Liver (tissue), 8 donors: ENCODE measurements at regions not wholly inside any gene's neighbourhood (a gene's known extent, or its start where the extent isn't known, plus 50 kb on each side); places are given as distances from the start of the nearest gene placed in this dataset.

Experiments
- DNase-seq: peaks from one replicate; pipeline ENCODE4 v3.0.0-alpha.2; 2017; ENCODE audit warnings: low spot score
- H3K27ac ChIP-seq, 2 donors: one replicate each; pipeline ENCODE4 v1.7.0; 2013; ENCODE audit warnings: inconsistent platforms in 2 of 2, low read length in 2 of 2, control low read depth in 1 of 2, low read depth in 1 of 2, mild to moderate bottlenecking in 1 of 2
- H3K27me3 ChIP-seq, 4 donors: one replicate each; pipeline versions ENCODE4 v1.6.1 to v1.7.0; 2013; ENCODE audit warnings: low read length in 3 of 4, inconsistent platforms in 1 of 4, mild to moderate bottlenecking in 1 of 4, moderate library complexity in 1 of 4; ENCODE audit not compliant: control insufficient read depth in 4 of 4, insufficient read depth in 4 of 4
- H3K36me3 ChIP-seq, 4 donors: one replicate each; pipeline versions ENCODE4 v1.6.1 to v1.7.0; 2013; ENCODE audit warnings: low read length in 3 of 4, mild to moderate bottlenecking in 3 of 4, low read depth in 1 of 4, moderate library complexity in 1 of 4; ENCODE audit not compliant: control insufficient read depth in 4 of 4, insufficient read depth in 3 of 4
- H3K4me1 ChIP-seq, 4 donors: one replicate each; pipeline versions ENCODE4 v1.6.1 to v1.7.0; 2013; ENCODE audit warnings: low read length in 3 of 4, mild to moderate bottlenecking in 3 of 4, moderate library complexity in 1 of 4; ENCODE audit not compliant: control insufficient read depth in 4 of 4, insufficient read depth in 4 of 4
- H3K4me3 ChIP-seq, 3 donors: one replicate each; pipeline versions ENCODE4 v1.6.1 to v1.7.0; 2013; ENCODE audit warnings: low read length in 3 of 3, control low read depth in 1 of 3, low read depth in 1 of 3, mild to moderate bottlenecking in 1 of 3
- H3K9ac ChIP-seq, 2 donors: one replicate each; pipeline ENCODE4 v1.7.0; 2013; ENCODE audit warnings: low read length in 2 of 2, mild to moderate bottlenecking in 2 of 2, moderate library complexity in 2 of 2, control low read depth in 1 of 2, low read depth in 1 of 2
- H3K9me3 ChIP-seq, 4 donors: one replicate each; pipeline versions ENCODE4 v1.6.1 to v1.7.0; 2013; ENCODE audit warnings: low read length in 3 of 4; ENCODE audit not compliant: control insufficient read depth in 4 of 4
- EGR1 ChIP-seq, 2 donors: IDR thresholded peaks; 2 replicates each; pipeline ENCODE4 v1.6.1; 2016 to 2018; ENCODE audit warnings: antibody characterized with exemption in 2 of 2, low read depth in 2 of 2
- FOXA1 ChIP-seq: IDR thresholded peaks from 2 replicates; pipeline ENCODE4 v1.6.1; 2016; ENCODE audit warnings: antibody characterized with exemption
- FOXA2 ChIP-seq: IDR thresholded peaks from 2 replicates; pipeline ENCODE4 v1.6.1; 2016; ENCODE audit warnings: antibody characterized with exemption
- GABPA ChIP-seq, 2 donors: IDR thresholded peaks in 1 of 2; conservative IDR thresholded peaks in 1 of 2; 2 replicates each; pipeline ENCODE4 v1.6.1; 2016; ENCODE audit warnings: antibody characterized with exemption in 2 of 2, mild to moderate bottlenecking in 1 of 2, moderate library complexity in 1 of 2
- HNF4A ChIP-seq, 2 donors: conservative IDR thresholded peaks; 2 replicates each; pipeline ENCODE4 v1.6.1; 2016; ENCODE audit warnings: antibody characterized with exemption in 2 of 2, mild to moderate bottlenecking in 2 of 2
- HNF4G ChIP-seq: IDR thresholded peaks from 2 replicates; pipeline ENCODE4 v1.6.1; 2016; ENCODE audit warnings: antibody characterized with exemption
- JUND ChIP-seq, 2 donors: IDR thresholded peaks; 2 replicates each; pipeline ENCODE4 v1.6.1; 2016; ENCODE audit warnings: antibody characterized with exemption in 2 of 2
- NR2F2 ChIP-seq: IDR thresholded peaks from 2 replicates; pipeline ENCODE4 v1.6.1; 2016; ENCODE audit warnings: antibody characterized with exemption
- RAD21 ChIP-seq, 2 donors: IDR thresholded peaks; 2 replicates each; pipeline ENCODE4 v1.6.1; 2016; ENCODE audit warnings: antibody characterized with exemption in 2 of 2, mild to moderate bottlenecking in 2 of 2
- RXRA ChIP-seq, 2 donors: IDR thresholded peaks; 2 replicates each; pipeline ENCODE4 v1.6.1; 2017 to 2018; ENCODE audit warnings: antibody characterized with exemption in 2 of 2, mild to moderate bottlenecking in 1 of 2
- SP1 ChIP-seq: IDR thresholded peaks from 2 replicates; pipeline ENCODE4 v1.6.1; 2018; ENCODE audit warnings: antibody characterized with exemption, mild to moderate bottlenecking
- TAF1 ChIP-seq: conservative IDR thresholded peaks from 2 replicates; pipeline ENCODE4 v1.6.1; 2016; ENCODE audit warnings: antibody characterized with exemption, mild to moderate bottlenecking
- YY1 ChIP-seq: IDR thresholded peaks from 2 replicates; pipeline ENCODE4 v1.6.1; 2016; ENCODE audit warnings: antibody characterized with exemption, mild to moderate bottlenecking
- WGBS: extraction: QIAGEN DNeasy Blood & Tissue Kit; methylation state at CpG from one replicate; pipeline ENCODE4 v1.1.7; 2013; 5-methylcytosine and 5-hydroxymethylcytosine counted together
- TF ChIP-seq, protein P1 (sequence below): IDR thresholded peaks from 2 replicates; pipeline ENCODE4 v1.6.1; 2016; ENCODE audit warnings: antibody characterized with exemption
- TF ChIP-seq, protein P2 (sequence below): IDR thresholded peaks from 2 replicates; pipeline ENCODE4 v1.6.1; 2016; ENCODE audit warnings: antibody characterized with exemption
- TF ChIP-seq, protein P3 (sequence below): IDR thresholded peaks from 2 replicates; pipeline ENCODE4 v1.6.1; 2016; ENCODE audit warnings: antibody characterized with exemption
- TF ChIP-seq, protein P4 (sequence below): IDR thresholded peaks from 2 replicates; pipeline ENCODE4 v1.6.1; 2016; ENCODE audit warnings: antibody characterized with exemption, mild to moderate bottlenecking
- TF ChIP-seq, protein P5 (sequence below): fragments of 150-350 bp; IDR thresholded peaks from 2 replicates; pipeline ENCODE4 v1.5.1; 2017; ENCODE audit warnings: improper control_type of control experiment, low read depth, low read length; ENCODE audit not compliant: missing input control
- donor health status: healthy.
- donor health status: healthy.
- donor health status: healthy.
- donor health status: healthy.
- donor health status: healthy.

DNA sequence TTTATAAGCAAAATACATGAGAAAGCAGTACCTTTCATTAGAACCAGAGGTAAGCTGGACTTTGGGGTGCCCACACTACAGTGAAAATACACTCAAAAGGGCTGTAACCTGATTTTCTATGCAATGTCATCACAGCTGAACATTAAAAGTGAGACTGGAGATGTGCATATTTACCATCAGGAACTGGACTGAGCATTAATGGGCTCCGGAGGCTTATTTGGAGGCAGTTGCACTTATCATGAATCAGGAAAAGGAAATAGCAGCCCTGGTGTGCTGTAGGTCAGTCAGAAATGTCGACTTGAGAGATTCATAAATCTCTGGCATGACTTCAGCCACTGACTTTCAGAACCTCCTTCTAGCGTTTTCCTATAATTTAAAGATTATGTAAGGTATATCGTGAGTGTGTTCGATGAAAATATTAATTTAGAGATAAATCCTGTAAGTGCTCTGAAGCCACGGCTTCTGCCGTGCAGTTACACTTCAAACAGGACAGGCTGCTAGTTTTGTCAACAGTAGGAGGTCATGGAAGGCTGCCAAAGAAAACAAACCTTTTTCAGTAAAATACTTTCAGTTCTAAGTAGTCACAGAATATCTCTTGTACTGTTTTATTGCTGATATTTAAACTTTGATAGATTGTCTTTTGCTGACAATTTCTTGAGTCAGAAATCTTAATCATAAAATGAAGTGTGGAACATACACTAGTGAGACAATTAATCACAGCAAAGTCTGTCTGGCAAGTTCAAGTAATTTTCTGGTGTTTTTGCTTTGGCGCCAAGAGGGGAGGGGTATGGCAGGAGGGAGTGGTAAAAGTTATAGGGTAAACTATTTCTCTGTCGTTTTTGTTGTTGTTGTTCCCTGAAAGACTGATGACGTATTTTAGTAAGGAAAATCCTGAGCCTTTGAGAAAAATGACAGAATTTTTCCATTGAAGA is 939.7 kb downstream of the NR2F1-AS1 start:
- H3K4me3 ChIP-seq, result peak overlapping the region; percentile 51 to 65 (median 57)
- H3K27me3 ChIP-seq, result no peaks in the 10 kb centered on the region
- peak overlapping the region; percentile 62 to 77 for H3K27ac ChIP-seq
- H3K4me1 ChIP-seq, result peaks cover 0 to 21% (median 10%) of the 10 kb centered on the region in 4 donors
- peak; percentile 42 for TF ChIP-seq HNF4A (conservative IDR thresholded peaks at IDR 0.05)
- no peak for TF ChIP-seq HNF4G
- TF ChIP-seq, protein P1, sequence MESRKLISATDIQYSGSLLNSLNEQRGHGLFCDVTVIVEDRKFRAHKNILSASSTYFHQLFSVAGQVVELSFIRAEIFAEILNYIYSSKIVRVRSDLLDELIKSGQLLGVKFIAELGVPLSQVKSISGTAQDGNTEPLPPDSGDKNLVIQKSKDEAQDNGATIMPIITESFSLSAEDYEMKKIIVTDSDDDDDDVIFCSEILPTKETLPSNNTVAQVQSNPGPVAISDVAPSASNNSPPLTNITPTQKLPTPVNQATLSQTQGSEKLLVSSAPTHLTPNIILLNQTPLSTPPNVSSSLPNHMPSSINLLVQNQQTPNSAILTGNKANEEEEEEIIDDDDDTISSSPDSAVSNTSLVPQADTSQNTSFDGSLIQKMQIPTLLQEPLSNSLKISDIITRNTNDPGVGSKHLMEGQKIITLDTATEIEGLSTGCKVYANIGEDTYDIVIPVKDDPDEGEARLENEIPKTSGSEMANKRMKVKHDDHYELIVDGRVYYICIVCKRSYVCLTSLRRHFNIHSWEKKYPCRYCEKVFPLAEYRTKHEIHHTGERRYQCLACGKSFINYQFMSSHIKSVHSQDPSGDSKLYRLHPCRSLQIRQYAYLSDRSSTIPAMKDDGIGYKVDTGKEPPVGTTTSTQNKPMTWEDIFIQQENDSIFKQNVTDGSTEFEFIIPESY, result no peak
- TF ChIP-seq FOXA2, result peak; percentile 67
- TF ChIP-seq, protein P2, sequence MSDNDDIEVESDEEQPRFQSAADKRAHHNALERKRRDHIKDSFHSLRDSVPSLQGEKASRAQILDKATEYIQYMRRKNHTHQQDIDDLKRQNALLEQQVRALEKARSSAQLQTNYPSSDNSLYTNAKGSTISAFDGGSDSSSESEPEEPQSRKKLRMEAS, result peak; percentile 15
- TF ChIP-seq, protein P3, sequence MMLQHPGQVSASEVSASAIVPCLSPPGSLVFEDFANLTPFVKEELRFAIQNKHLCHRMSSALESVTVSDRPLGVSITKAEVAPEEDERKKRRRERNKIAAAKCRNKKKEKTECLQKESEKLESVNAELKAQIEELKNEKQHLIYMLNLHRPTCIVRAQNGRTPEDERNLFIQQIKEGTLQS, result no peak
- TF ChIP-seq TAF1, result peak; percentile 56
- TF ChIP-seq, protein P4, sequence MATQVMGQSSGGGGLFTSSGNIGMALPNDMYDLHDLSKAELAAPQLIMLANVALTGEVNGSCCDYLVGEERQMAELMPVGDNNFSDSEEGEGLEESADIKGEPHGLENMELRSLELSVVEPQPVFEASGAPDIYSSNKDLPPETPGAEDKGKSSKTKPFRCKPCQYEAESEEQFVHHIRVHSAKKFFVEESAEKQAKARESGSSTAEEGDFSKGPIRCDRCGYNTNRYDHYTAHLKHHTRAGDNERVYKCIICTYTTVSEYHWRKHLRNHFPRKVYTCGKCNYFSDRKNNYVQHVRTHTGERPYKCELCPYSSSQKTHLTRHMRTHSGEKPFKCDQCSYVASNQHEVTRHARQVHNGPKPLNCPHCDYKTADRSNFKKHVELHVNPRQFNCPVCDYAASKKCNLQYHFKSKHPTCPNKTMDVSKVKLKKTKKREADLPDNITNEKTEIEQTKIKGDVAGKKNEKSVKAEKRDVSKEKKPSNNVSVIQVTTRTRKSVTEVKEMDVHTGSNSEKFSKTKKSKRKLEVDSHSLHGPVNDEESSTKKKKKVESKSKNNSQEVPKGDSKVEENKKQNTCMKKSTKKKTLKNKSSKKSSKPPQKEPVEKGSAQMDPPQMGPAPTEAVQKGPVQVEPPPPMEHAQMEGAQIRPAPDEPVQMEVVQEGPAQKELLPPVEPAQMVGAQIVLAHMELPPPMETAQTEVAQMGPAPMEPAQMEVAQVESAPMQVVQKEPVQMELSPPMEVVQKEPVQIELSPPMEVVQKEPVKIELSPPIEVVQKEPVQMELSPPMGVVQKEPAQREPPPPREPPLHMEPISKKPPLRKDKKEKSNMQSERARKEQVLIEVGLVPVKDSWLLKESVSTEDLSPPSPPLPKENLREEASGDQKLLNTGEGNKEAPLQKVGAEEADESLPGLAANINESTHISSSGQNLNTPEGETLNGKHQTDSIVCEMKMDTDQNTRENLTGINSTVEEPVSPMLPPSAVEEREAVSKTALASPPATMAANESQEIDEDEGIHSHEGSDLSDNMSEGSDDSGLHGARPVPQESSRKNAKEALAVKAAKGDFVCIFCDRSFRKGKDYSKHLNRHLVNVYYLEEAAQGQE, result peak; percentile 53
- peak; percentile 54 to 58 for TF ChIP-seq RXRA (IDR thresholded peaks at IDR 0.05)
- peak; percentile 29 to 48 for TF ChIP-seq GABPA (IDR thresholded peaks at IDR 0.05 in 1 of 2, conservative IDR thresholded peaks at IDR 0.05 in 1 of 2)
- peak; percentile 71 for TF ChIP-seq SP1
- peak; percentile 21 to 40 for TF ChIP-seq RAD21 (IDR thresholded peaks at IDR 0.05)
- peak in 1 of 2 donors; percentile 12 for TF ChIP-seq JUND (IDR thresholded peaks at IDR 0.05)
- TF ChIP-seq NR2F2, result peak; percentile 76
- TF ChIP-seq FOXA1, result peak; percentile 64
- no peak for TF ChIP-seq EGR1 (IDR thresholded peaks at IDR 0.05; ENCODE audit: low read depth in 2 of 2)
- TF ChIP-seq, protein P5, sequence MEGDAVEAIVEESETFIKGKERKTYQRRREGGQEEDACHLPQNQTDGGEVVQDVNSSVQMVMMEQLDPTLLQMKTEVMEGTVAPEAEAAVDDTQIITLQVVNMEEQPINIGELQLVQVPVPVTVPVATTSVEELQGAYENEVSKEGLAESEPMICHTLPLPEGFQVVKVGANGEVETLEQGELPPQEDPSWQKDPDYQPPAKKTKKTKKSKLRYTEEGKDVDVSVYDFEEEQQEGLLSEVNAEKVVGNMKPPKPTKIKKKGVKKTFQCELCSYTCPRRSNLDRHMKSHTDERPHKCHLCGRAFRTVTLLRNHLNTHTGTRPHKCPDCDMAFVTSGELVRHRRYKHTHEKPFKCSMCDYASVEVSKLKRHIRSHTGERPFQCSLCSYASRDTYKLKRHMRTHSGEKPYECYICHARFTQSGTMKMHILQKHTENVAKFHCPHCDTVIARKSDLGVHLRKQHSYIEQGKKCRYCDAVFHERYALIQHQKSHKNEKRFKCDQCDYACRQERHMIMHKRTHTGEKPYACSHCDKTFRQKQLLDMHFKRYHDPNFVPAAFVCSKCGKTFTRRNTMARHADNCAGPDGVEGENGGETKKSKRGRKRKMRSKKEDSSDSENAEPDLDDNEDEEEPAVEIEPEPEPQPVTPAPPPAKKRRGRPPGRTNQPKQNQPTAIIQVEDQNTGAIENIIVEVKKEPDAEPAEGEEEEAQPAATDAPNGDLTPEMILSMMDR, result no peak
- peak; percentile 84 for TF ChIP-seq YY1
- WGBS, result 4% methylated on average over 10 of the region's 10 CpGs
- DNase-seq, result no peak
- H3K36me3 ChIP-seq, result no peaks in the 10 kb centered on the region
- H3K9ac ChIP-seq, result peak overlapping the region; percentile 0 to 87
- no peaks in the 10 kb centered on the region for H3K9me3 ChIP-seq
